K562 (cell line): ENCODE measurements at regions not wholly inside any gene's neighbourhood (a gene's known extent, or its start where the extent isn't known, plus 50 kb on each side); places are given as distances from the start of the nearest gene placed in this dataset.

Experiments
- ATAC-seq: fragments of 200-7000 bp; cut with Tn5 transposase; 3 replicates; pipeline ENCODE4 v1.9.1; 2020; ENCODE audit warnings: moderate library complexity
- BruUV-seq: library from RNA; stranded (reverse); fragments of 400-500 nt; replicated peaks from 2 replicates; lab custom pipeline; 2021; lab: Mats Ljungman, UMichigan
- CTCF ChIA-PET: fragments of 300-600 bp; formaldehyde crosslinking; extraction: SDS; loops from one replicate; lab custom pipeline; 2021; ENCODE audit warnings: low intra/inter-chr PET ratio; lab: Yijun Ruan, JAX
- POLR2A ChIA-PET: fragments of 300-600, 350-650 bp; sonication (Branson Sonifier 250); formaldehyde crosslinking; extraction: SDS; loops from one replicate; lab custom pipeline; 2021; ENCODE audit warnings: antibody characterized with exemption, inconsistent platforms; lab: Yijun Ruan, JAX
- DNase-seq, 4 experiments: peaks; one replicate each; pipeline versions ENCODE4 v3.0.0 to v3.0.0-alpha.2; 2011 to 2018; ENCODE audit warnings: low spot score in 3 of 4, mixed read lengths in 3 of 4; ENCODE audit errors: extremely low read depth in 1 of 4
- FAIRE-seq: peaks from 2 replicates; lab custom pipeline; 2011; peaks lifted over from hg19 to GRCh38; lab: Jason Lieb, UNC
- H2AFZ ChIP-seq: 2 replicates; pipeline ENCODE4 v1.6.0; 2011; ENCODE audit warnings: low read depth, low read length, control low read depth, inconsistent platforms
- H3K27ac ChIP-seq: fragments of 200-600 bp; 3 replicates; pipeline ENCODE4 v1.8.0; 2011; ENCODE audit warnings: low read depth, mild to moderate bottlenecking, control low read depth, inconsistent platforms, low read length, moderate library complexity, mixed read lengths; ENCODE audit errors: extremely low read depth
- H3K27me3 ChIP-seq, 2 experiments: fragments of 300-600 bp in 1 of 2; 2 replicates in 1 of 2; 3 replicates in 1 of 2; pipeline versions ENCODE4 v1.6.0 to v1.8.0; 2011; ENCODE audit warnings: inconsistent platforms in 2 of 2, low read length in 2 of 2, mild to moderate bottlenecking in 1 of 2, mixed read lengths in 1 of 2, moderate library complexity in 1 of 2; ENCODE audit not compliant: control insufficient read depth in 2 of 2, insufficient read depth in 2 of 2
- H3K36me3 ChIP-seq: fragments of 300-600 bp; 3 replicates; pipeline ENCODE4 v1.8.0; 2011; ENCODE audit warnings: mild to moderate bottlenecking, low read length, inconsistent platforms; ENCODE audit not compliant: control insufficient read depth, insufficient read depth
- H3K4me1 ChIP-seq, 2 experiments: fragments of 200-600 bp in 1 of 2; replicated peaks in 1 of 2; 2 replicates in 1 of 2; 3 replicates in 1 of 2; pipeline versions ENCODE4 v1.5.1 to v1.8.0; 2011; ENCODE audit warnings: inconsistent platforms in 2 of 2, low read length in 2 of 2, mild to moderate bottlenecking in 1 of 2, mixed read lengths in 1 of 2, moderate library complexity in 1 of 2; ENCODE audit not compliant: control insufficient read depth in 2 of 2, insufficient read depth in 2 of 2
- H3K4me2 ChIP-seq: 2 replicates; pipeline ENCODE4 v1.6.1; 2011; ENCODE audit warnings: low read length, control low read depth, inconsistent platforms, mixed read lengths; ENCODE audit not compliant: insufficient read depth
- H3K4me3 ChIP-seq: fragments of 200-600 bp; sonication (generic), shearing (Covaris generic); 2 replicates; pipeline ENCODE4 v1.5.1; 2016; ENCODE audit warnings: control low read depth, inconsistent platforms
- H3K79me2 ChIP-seq: fragments of 200-600 bp; 3 replicates; pipeline ENCODE4 v1.8.0; 2011; ENCODE audit warnings: low read length, inconsistent platforms; ENCODE audit not compliant: control insufficient read depth, insufficient read depth
- H3K9ac ChIP-seq, 2 experiments: 2 replicates each; pipeline versions ENCODE4 v1.6.0 to v1.6.1; 2011; ENCODE audit warnings: low read depth in 2 of 2, low read length in 2 of 2, control low read depth in 1 of 2, inconsistent platforms in 1 of 2, mild to moderate bottlenecking in 1 of 2, mixed read lengths in 1 of 2; ENCODE audit not compliant: insufficient read depth in 1 of 2
- H3K9me1 ChIP-seq: one replicate; pipeline ENCODE4 v1.6.0; 2011; ENCODE audit warnings: inconsistent platforms, mild to moderate bottlenecking, low read length, moderate library complexity; ENCODE audit not compliant: control insufficient read depth, insufficient read depth
- H3K9me3 ChIP-seq: replicated peaks from 2 replicates; pipeline ENCODE4 v1.5.1; 2011; ENCODE audit warnings: low read depth, low read length, inconsistent platforms; ENCODE audit not compliant: control insufficient read depth, insufficient read depth
- H4K20me1 ChIP-seq: replicated peaks from 2 replicates; pipeline ENCODE4 v1.6.1; 2011; ENCODE audit warnings: low read length, inconsistent platforms, mixed read lengths; ENCODE audit not compliant: control insufficient read depth, insufficient read depth
- ELF1 ChIP-seq: fragments of 200-800 bp; sonication (Bioruptor generic); IDR thresholded peaks from 2 replicates; pipeline ENCODE4 v1.6.1; 2016; ENCODE audit warnings: missing genetic modification characterization, missing compliant biosample characterization
- FIP1L1 ChIP-seq: fragments of 200-400 bp; formaldehyde crosslinking; IDR thresholded peaks from 2 replicates; pipeline ENCODE4 v1.6.1; 2018; ENCODE audit warnings: mild to moderate bottlenecking, low read depth, low read length; ENCODE audit not compliant: poor library complexity, severe bottlenecking
- KHSRP ChIP-seq: fragments of 450-650 bp; IDR thresholded peaks from 2 replicates; pipeline ENCODE4 v1.6.1; 2017
- NFXL1 ChIP-seq: fragments of 450-650 bp; formaldehyde crosslinking; IDR thresholded peaks from 2 replicates; pipeline ENCODE4 v1.4.0; 2021; ENCODE audit warnings: mild to moderate bottlenecking
- POLR3A ChIP-seq: IDR thresholded peaks from 2 replicates; pipeline ENCODE4 v1.6.1; 2011; ENCODE audit warnings: borderline replicate concordance, mild to moderate bottlenecking, moderate library complexity; ENCODE audit not compliant: insufficient read length, insufficient read depth; ENCODE audit errors: extremely low read depth
- RCOR1 ChIP-seq, 2 experiments: IDR thresholded peaks; 2 replicates each; pipeline ENCODE4 v1.6.1; 2012; ENCODE audit warnings: low read depth in 2 of 2, low read length in 2 of 2, borderline replicate concordance in 1 of 2, improper control_type of control experiment in 1 of 2
- RHOXF2B ChIP-seq: fragments of 250-450 bp; sonication (Bioruptor Pico); conservative IDR thresholded peaks from 2 replicates; pipeline ENCODE4 v1.5.1; 2021
- SP1 ChIP-seq: sonication (generic); formaldehyde crosslinking; IDR thresholded peaks from 2 replicates; pipeline ENCODE4 v1.8.1; 2022; ENCODE audit warnings: mild to moderate bottlenecking, missing genetic modification reagents
- SRSF1 ChIP-seq: fragments of 200-400 bp; formaldehyde crosslinking; IDR thresholded peaks from 2 replicates; pipeline ENCODE4 v1.6.1; 2017; ENCODE audit warnings: mild to moderate bottlenecking, low read depth, low read length, moderate library complexity
- STAG1 ChIP-seq: sonication (generic); formaldehyde crosslinking; IDR thresholded peaks from 2 replicates; pipeline ENCODE4 v1.5.0; 2020; ENCODE audit warnings: missing genetic modification reagents, borderline replicate concordance
- ZNF263 ChIP-seq: sonication (generic); formaldehyde crosslinking; IDR thresholded peaks from 2 replicates; pipeline ENCODE4 v1.8.0; 2022; ENCODE audit warnings: mild to moderate bottlenecking, missing genetic modification reagents, borderline replicate concordance
- WGBS: fragments of 100-300 bp; shearing (Covaris generic); methylation state at CpG from one replicate; pipeline ENCODE4 v1.1.6; 2016; ENCODE audit warnings: low coverage, mixed read lengths; ENCODE audit not compliant: insufficient coverage; ENCODE audit errors: missing lambda C conversion rate; 5-methylcytosine and 5-hydroxymethylcytosine counted together
- in situ Hi-C: fragments of 300-500 bp; cut with MboI; formaldehyde crosslinking; loops from 4 replicates; pipeline ENCODE4 v1.15.0; 2018; ENCODE audit warnings: inconsistent platforms, mixed read lengths
- intact Hi-C: fragments of 100-400 bp; cut with micrococcal nuclease; formaldehyde crosslinking; loops from 2 replicates; pipeline ENCODE4 v1.14.2; 2022
- TF ChIP-seq, protein P1 (sequence below): fragments of 450-650 bp; formaldehyde crosslinking; IDR thresholded peaks from 2 replicates; pipeline ENCODE4 v1.4.0; 2022; ENCODE audit warnings: missing genetic modification characterization

GRCh38 chr15:57881361-57881760 is 174.8 kb downstream of the POLR2M start:
- Histone ChIP-seq H3K4me3 (no peak overlapping the region), H3K27ac (no peak overlapping the region), H3K27me3 (peaks cover 13 to 33% of the 10 kb centered on the region in 2 experiments), H3K9ac (no peak overlapping the region), H3K9me3 (no peaks in the 10 kb centered on the region; the same call in 1 of the 2 replicates), H3K9me1 (no peaks in the 10 kb centered on the region), H3K4me1 (no peaks in the 10 kb centered on the region), H4K20me1 (no peaks in the 10 kb centered on the region), H3K79me2 (no peaks in the 10 kb centered on the region), H2AFZ (no peak overlapping the region), H3K4me2 (no peak overlapping the region), H3K36me3 (no peaks in the 10 kb centered on the region)
- ChIA-PET POLR2A (interaction anchor here (0.5 to 1.3 kb wide), 3 partner anchors 10 to 176 kb away, joined by 3 to 4 read pairs (median 3); no protein-coding TSS in a partner anchor), CTCF (interaction anchor here (0.7 kb wide), 1 partner anchor 1240 kb away, joined by 4 read pairs; no protein-coding TSS in a partner anchor)
- DNase-seq (no peak), FAIRE-seq (no peak), ATAC-seq (no peak)
- in situ Hi-C loops (no loop called here), intact Hi-C loops (no loop called here)
- BruUV-seq = no TSS peak
- 11% methylated on average over 3 of the region's 3 CpGs for WGBS
- TF ChIP-seq NFXL1 (CRISPR knock-in tag) (no peak), POLR3A (no peak), FIP1L1 (no peak), ELF1 (tag) (no peak), RHOXF2B (CRISPR knock-in tag) (no peak), RCOR1 (IDR thresholded peaks at IDR 0.05; ENCODE audit: borderline replicate concordance in 1 of 2, low read depth in 2 of 2, low read length in 2 of 2) (no peak), KHSRP (no peak), SRSF1 (no peak), SP1 (CRISPR knock-in tag) (no peak), ZNF263 (CRISPR knock-in tag) (no peak), STAG1 (CRISPR knock-in tag) (no peak)
- TF ChIP-seq, protein P1, sequence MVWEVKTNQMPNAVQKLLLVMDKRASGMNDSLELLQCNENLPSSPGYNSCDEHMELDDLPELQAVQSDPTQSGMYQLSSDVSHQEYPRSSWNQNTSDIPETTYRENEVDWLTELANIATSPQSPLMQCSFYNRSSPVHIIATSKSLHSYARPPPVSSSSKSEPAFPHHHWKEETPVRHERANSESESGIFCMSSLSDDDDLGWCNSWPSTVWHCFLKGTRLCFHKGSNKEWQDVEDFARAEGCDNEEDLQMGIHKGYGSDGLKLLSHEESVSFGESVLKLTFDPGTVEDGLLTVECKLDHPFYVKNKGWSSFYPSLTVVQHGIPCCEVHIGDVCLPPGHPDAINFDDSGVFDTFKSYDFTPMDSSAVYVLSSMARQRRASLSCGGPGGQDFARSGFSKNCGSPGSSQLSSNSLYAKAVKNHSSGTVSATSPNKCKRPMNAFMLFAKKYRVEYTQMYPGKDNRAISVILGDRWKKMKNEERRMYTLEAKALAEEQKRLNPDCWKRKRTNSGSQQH (CRISPR knock-in tag) = no peak
